Mesenchymal stem cell (in vitro differentiated cells and primary cell): ENCODE measurements at regions not wholly inside any gene's neighbourhood (a gene's known extent, or its start where the extent isn't known, plus 50 kb on each side); places are given as distances from the start of the nearest gene placed in this dataset.

Source experiments
- DNase-seq: peaks from one replicate; pipeline ENCODE4 v3.0.0-alpha.2; 2013
- H2AFZ ChIP-seq: one replicate; pipeline ENCODE4 v1.6.1; 2013; ENCODE audit warnings: low read depth, mild to moderate bottlenecking, control low read depth, inconsistent platforms, low read length, moderate library complexity
- H2AK5ac ChIP-seq: 2 replicates; pipeline ENCODE4 v1.6.1; 2013; ENCODE audit warnings: low read length, moderate library complexity, mild to moderate bottlenecking, inconsistent platforms; ENCODE audit not compliant: severe bottlenecking
- H2BK120ac ChIP-seq: one replicate; pipeline ENCODE4 v1.6.1; 2013; ENCODE audit warnings: low read depth, mild to moderate bottlenecking, inconsistent platforms, low read length, moderate library complexity
- H2BK12ac ChIP-seq, 2 experiments: one replicate each; pipeline ENCODE4 v1.6.1; 2013; ENCODE audit warnings: inconsistent platforms in 2 of 2, low read length in 2 of 2, mild to moderate bottlenecking in 2 of 2, moderate library complexity in 2 of 2, control low read depth in 1 of 2
- H2BK15ac ChIP-seq: one replicate; pipeline ENCODE4 v1.6.1; 2013; ENCODE audit warnings: mild to moderate bottlenecking, low read depth, inconsistent platforms; ENCODE audit not compliant: poor library complexity, severe bottlenecking
- H2BK5ac ChIP-seq: 2 replicates; pipeline ENCODE4 v1.6.1; 2013; ENCODE audit warnings: low read depth, mild to moderate bottlenecking, low read length, control low read depth, inconsistent platforms; ENCODE audit not compliant: poor library complexity, severe bottlenecking
- H3K14ac ChIP-seq, 2 experiments: one replicate each; pipeline ENCODE4 v1.6.1; 2013; ENCODE audit warnings: inconsistent platforms in 2 of 2, low read length in 2 of 2, control low read depth in 1 of 2, mild to moderate bottlenecking in 1 of 2, moderate library complexity in 1 of 2
- H3K18ac ChIP-seq, 2 experiments: one replicate each; pipeline ENCODE4 v1.6.1; 2013; ENCODE audit warnings: inconsistent platforms in 2 of 2, low read length in 2 of 2, control low read depth in 1 of 2, low read depth in 1 of 2, mild to moderate bottlenecking in 1 of 2
- H3K23ac ChIP-seq, 2 experiments: one replicate each; pipeline ENCODE4 v1.6.1; 2013; ENCODE audit warnings: inconsistent platforms in 2 of 2, low read length in 2 of 2, mild to moderate bottlenecking in 2 of 2, moderate library complexity in 2 of 2, control low read depth in 1 of 2
- H3K27ac ChIP-seq: 2 replicates; pipeline ENCODE4 v1.5.1; 2013; ENCODE audit warnings: mild to moderate bottlenecking, moderate library complexity, low read length, control low read depth, inconsistent platforms; ENCODE audit not compliant: poor library complexity, severe bottlenecking
- H3K27me3 ChIP-seq, 2 experiments: 2 replicates each; pipeline versions ENCODE4 v1.6.1 to v1.7.0; 2013; ENCODE audit warnings: low read length in 2 of 2, mild to moderate bottlenecking in 2 of 2, moderate library complexity in 2 of 2, control low read depth in 1 of 2, inconsistent platforms in 1 of 2; ENCODE audit not compliant: control insufficient read depth in 1 of 2, insufficient read depth in 1 of 2
- H3K36me3 ChIP-seq, 2 experiments: 2 replicates each; pipeline versions ENCODE4 v1.6.1 to v1.7.0; 2013; ENCODE audit warnings: low read length in 2 of 2, control low read depth in 1 of 2, inconsistent platforms in 1 of 2, low read depth in 1 of 2, mild to moderate bottlenecking in 1 of 2; ENCODE audit not compliant: insufficient read depth in 2 of 2, control insufficient read depth in 1 of 2
- H3K4ac ChIP-seq, 2 experiments: one replicate each; pipeline ENCODE4 v1.6.1; 2013; ENCODE audit warnings: inconsistent platforms in 2 of 2, low read length in 2 of 2, mild to moderate bottlenecking in 2 of 2, moderate library complexity in 2 of 2, control low read depth in 1 of 2, low read depth in 1 of 2
- H3K4me1 ChIP-seq: 2 replicates; pipeline ENCODE4 v1.6.1; 2013; ENCODE audit warnings: low read depth, low read length, control low read depth; ENCODE audit not compliant: control insufficient read depth, insufficient read depth
- H3K4me2 ChIP-seq: 2 replicates; pipeline ENCODE4 v1.6.1; 2013; ENCODE audit warnings: low read length, mild to moderate bottlenecking, inconsistent platforms; ENCODE audit not compliant: poor library complexity, severe bottlenecking
- H3K4me3 ChIP-seq, 2 experiments: 2 replicates each; pipeline versions ENCODE4 v1.5.1 to v1.7.0; 2013; ENCODE audit warnings: low read length in 2 of 2, mild to moderate bottlenecking in 2 of 2, control low read depth in 1 of 2, low read depth in 1 of 2; ENCODE audit not compliant: insufficient read depth in 1 of 2
- H3K79me1 ChIP-seq: replicated peaks from 2 replicates; pipeline ENCODE4 v1.6.1; 2013; ENCODE audit warnings: mild to moderate bottlenecking, control low read depth, low read length, inconsistent platforms; ENCODE audit not compliant: poor library complexity, severe bottlenecking
- H3K9ac ChIP-seq: 2 replicates; pipeline ENCODE4 v1.7.0; 2013; ENCODE audit warnings: mild to moderate bottlenecking, low read length, moderate library complexity
- H3K9me3 ChIP-seq: 2 replicates; pipeline ENCODE4 v1.7.0; 2013; ENCODE audit warnings: mild to moderate bottlenecking, low read length; ENCODE audit not compliant: control insufficient read depth
- H4K8ac ChIP-seq: one replicate; pipeline ENCODE4 v1.6.1; 2013; ENCODE audit warnings: inconsistent platforms, mild to moderate bottlenecking, low read length, moderate library complexity
- H4K91ac ChIP-seq: one replicate; pipeline ENCODE4 v1.6.1; 2013; ENCODE audit warnings: mild to moderate bottlenecking, low read length, inconsistent platforms
- WGBS: methylation state at CpG from one replicate; pipeline ENCODE4 v1.1.7; 2013; ENCODE audit warnings: mixed read lengths; 5-methylcytosine and 5-hydroxymethylcytosine counted together

- H3K23ac ChIP-seq = no peak overlapping the region
- H4K91ac ChIP-seq = no peak overlapping the region
- H3K4me2 ChIP-seq = no peak overlapping the region
- no peaks in the 10 kb centered on the region for H3K27me3 ChIP-seq
- no peak overlapping the region for H3K9ac ChIP-seq
- no peaks in the 10 kb centered on the region for H3K36me3 ChIP-seq
- no peak overlapping the region for H2BK15ac ChIP-seq
- H3K9me3 ChIP-seq = peaks cover 10% of the 10 kb centered on the region
- H2BK12ac ChIP-seq = no peak overlapping the region
- no peak overlapping the region for H3K4ac ChIP-seq
- H3K4me3 ChIP-seq = no peak overlapping the region
- H2AFZ ChIP-seq = no peak overlapping the region
- H2BK5ac ChIP-seq = no peak overlapping the region
- H2BK120ac ChIP-seq = no peak overlapping the region
- no peak overlapping the region for H3K14ac ChIP-seq
- DNase-seq = no peak
- no peaks in the 10 kb centered on the region for H3K79me1 ChIP-seq
- H3K18ac ChIP-seq = no peak overlapping the region
- no peaks in the 10 kb centered on the region for H3K4me1 ChIP-seq
- H3K27ac ChIP-seq = no peak overlapping the region
- H2AK5ac ChIP-seq = no peak overlapping the region
- H4K8ac ChIP-seq = no peak overlapping the region
Measured at GRCh38 chr2:13212115-13212514, 495.4 kb downstream of the TRIB2 start.

GRCh38 chr2:13218205-13218604 is 501.5 kb downstream of the TRIB2 start:
- no peak overlapping the region for H2BK12ac ChIP-seq
- no peak overlapping the region for H3K4me2 ChIP-seq
- no peak overlapping the region for H2BK120ac ChIP-seq
- H3K4ac ChIP-seq = no peak overlapping the region
- H3K27me3 ChIP-seq = no peaks in the 10 kb centered on the region
- no peak overlapping the region for H3K14ac ChIP-seq
- no peak for DNase-seq
- no peak overlapping the region for H4K8ac ChIP-seq
- no peak overlapping the region for H2BK5ac ChIP-seq
- H3K4me1 ChIP-seq = no peaks in the 10 kb centered on the region
- H3K18ac ChIP-seq = no peak overlapping the region
- H3K36me3 ChIP-seq = no peaks in the 10 kb centered on the region
- no peak overlapping the region for H2BK15ac ChIP-seq
- H4K91ac ChIP-seq = no peak overlapping the region
- no peak overlapping the region for H2AK5ac ChIP-seq
- H3K9ac ChIP-seq = no peak overlapping the region
- H3K79me1 ChIP-seq = no peaks in the 10 kb centered on the region
- no peak overlapping the region for H3K23ac ChIP-seq
- no peak overlapping the region for H3K27ac ChIP-seq
- H3K9me3 ChIP-seq = no peaks in the 10 kb centered on the region
- H2AFZ ChIP-seq = no peak overlapping the region
- H3K4me3 ChIP-seq = no peak overlapping the region

- H4K8ac ChIP-seq = no peak overlapping the region
- no peaks in the 10 kb centered on the region for H3K4me1 ChIP-seq
- H2BK15ac ChIP-seq = no peak overlapping the region
- H3K4me2 ChIP-seq = no peak overlapping the region
- no peak overlapping the region for H3K18ac ChIP-seq
- no peak overlapping the region for H3K23ac ChIP-seq
- H3K4ac ChIP-seq = no peak overlapping the region
- H3K9me3 ChIP-seq = no peaks in the 10 kb centered on the region
- no peak for DNase-seq
- no peak overlapping the region for H2BK5ac ChIP-seq
- H2BK12ac ChIP-seq = no peak overlapping the region
- H3K36me3 ChIP-seq = no peaks in the 10 kb centered on the region
- no peaks in the 10 kb centered on the region for H3K79me1 ChIP-seq
- H3K27ac ChIP-seq = no peak overlapping the region
- no peak overlapping the region for H2BK120ac ChIP-seq
- no peak overlapping the region for H2AK5ac ChIP-seq
- no peak overlapping the region for H3K4me3 ChIP-seq
- no peak overlapping the region for H2AFZ ChIP-seq
- H3K9ac ChIP-seq = no peak overlapping the region
- H3K27me3 ChIP-seq = no peaks in the 10 kb centered on the region
- no peak overlapping the region for H4K91ac ChIP-seq
- no peak overlapping the region for H3K14ac ChIP-seq
- 64% methylated on average over 4 of the region's 5 CpGs for WGBS
Measured at GRCh38 chr2:13227578-13227977, 510.8 kb downstream of the TRIB2 start.

- Histone ChIP-seq H2BK12ac (no peak overlapping the region), H3K4me2 (no peak overlapping the region), H2BK15ac (no peak overlapping the region), H3K9ac (no peak overlapping the region), H2BK5ac (no peak overlapping the region), H2AK5ac (no peak overlapping the region), H2BK120ac (no peak overlapping the region), H3K18ac (no peak overlapping the region), H3K9me3 (no peaks in the 10 kb centered on the region), H3K79me1 (no peaks in the 10 kb centered on the region), H3K14ac (no peak overlapping the region), H3K36me3 (no peaks in the 10 kb centered on the region), H3K23ac (no peak overlapping the region), H4K91ac (no peak overlapping the region), H3K4me3 (no peak overlapping the region), H3K4ac (no peak overlapping the region), H3K4me1 (no peaks in the 10 kb centered on the region), H3K27ac (no peak overlapping the region), H2AFZ (no peak overlapping the region), H4K8ac (no peak overlapping the region), H3K27me3 (no peaks in the 10 kb centered on the region)
- no peak for DNase-seq
- 90% methylated on average over 1 of the region's 1 CpG for WGBS
Measured at GRCh38 chr2:13230221-13230620, 513.5 kb downstream of the TRIB2 start.
